ENCODE measurements at regions not wholly inside any gene's neighbourhood (a gene's known extent, or its start where the extent isn't known, plus 50 kb on each side); places are given as distances from the start of the nearest gene placed in this dataset.

DNA sequence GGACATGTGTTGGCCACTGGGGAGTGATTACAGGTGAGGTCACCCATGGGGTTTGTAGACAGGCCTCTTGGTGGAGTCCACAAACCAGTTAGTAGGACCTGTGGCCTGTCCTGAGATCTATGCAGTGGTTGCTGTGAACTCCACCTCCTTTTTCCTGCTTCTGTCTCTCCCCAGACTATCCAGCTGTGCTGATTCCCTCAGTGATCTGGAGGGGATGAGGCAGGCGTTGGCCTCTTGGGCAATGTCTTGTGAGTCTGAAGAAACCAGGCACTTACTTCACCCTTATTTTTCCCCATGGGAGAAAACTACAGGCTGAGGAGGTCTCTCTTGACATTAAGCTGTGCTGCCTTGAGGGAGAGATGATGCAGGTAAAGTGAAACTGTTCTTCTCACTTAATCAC, 257.2 kb upstream of the PRICKLE1 start:
- no peak overlapping the region for H3K27ac ChIP-seq (ENCODE audit: low read depth, low read length)
- H3K36me3 ChIP-seq (ENCODE audit: insufficient read depth, low read length) = no peaks in the 10 kb centered on the region
- no peak overlapping the region for H3K9ac ChIP-seq (ENCODE audit: low read length)

DNA sequence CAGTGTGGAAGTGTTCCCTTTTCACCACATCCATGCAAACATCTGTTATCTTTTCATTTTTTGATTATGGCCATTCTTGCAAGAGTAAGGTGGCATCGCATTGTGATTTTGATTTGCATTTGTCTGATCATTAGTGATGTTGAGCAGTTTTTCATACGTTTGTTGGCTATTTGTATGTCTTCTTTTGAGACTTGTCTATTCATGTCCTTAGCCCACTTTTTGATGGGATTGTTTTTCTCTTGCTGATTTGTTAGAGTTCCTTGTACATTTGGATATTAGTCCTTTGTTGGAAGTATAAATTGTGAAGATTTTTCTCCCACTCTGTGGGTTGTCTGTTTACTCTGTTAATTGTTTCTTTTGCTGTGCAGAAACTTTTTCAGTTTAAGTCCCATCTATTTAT, 244.5 kb upstream of the PRICKLE1 start:
- Histone ChIP-seq H3K27me3 (ENCODE audit: control insufficient read depth in 1 of 2, insufficient read depth in 2 of 2, low read length in 2 of 2) (no peaks in the 10 kb centered on the region), H3K36me3 (ENCODE audit: insufficient read depth, low read length) (no peaks in the 10 kb centered on the region), H3K9me3 (ENCODE audit: low read length) (no peaks in the 10 kb centered on the region), H3K27ac (ENCODE audit: low read depth, low read length) (no peak overlapping the region), H3K4me1 (ENCODE audit: insufficient read depth, low read length) (no peaks in the 10 kb centered on the region), H3K9ac (ENCODE audit: low read length) (no peak overlapping the region), H3K4me3 (ENCODE audit: low read depth in 1 of 2, low read length in 2 of 2) (no peak overlapping the region)

More for the DNA sequence above, 257.2 kb upstream of the PRICKLE1 start:
- H3K4me3 ChIP-seq (ENCODE audit: low read depth in 1 of 2, low read length in 2 of 2) = no peak overlapping the region
- H3K27me3 ChIP-seq (ENCODE audit: control insufficient read depth in 1 of 2, insufficient read depth in 2 of 2, low read length in 2 of 2) = no peaks in the 10 kb centered on the region
- no peaks in the 10 kb centered on the region for H3K4me1 ChIP-seq (ENCODE audit: insufficient read depth, low read length)
- H3K9me3 ChIP-seq (ENCODE audit: low read length) = no peaks in the 10 kb centered on the region

DNA sequence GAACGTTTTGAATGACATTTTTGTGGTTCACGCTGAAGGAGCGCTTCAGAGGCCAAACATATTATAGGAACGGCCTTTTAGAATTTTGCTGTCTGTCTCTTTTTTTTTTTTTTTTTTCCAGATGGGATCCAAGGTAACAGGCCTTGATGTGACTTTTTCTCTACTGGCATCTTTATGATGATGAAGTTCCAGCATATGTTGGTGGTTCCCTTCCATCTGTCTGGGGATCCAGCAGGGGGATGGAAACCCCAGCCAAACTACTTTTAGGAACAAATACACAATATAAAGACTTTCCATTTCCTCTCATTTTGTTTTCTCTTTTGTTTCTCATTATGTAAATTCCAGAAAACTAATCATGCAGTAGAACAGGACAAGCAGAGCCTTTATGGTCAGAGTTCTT, 239.3 kb upstream of the PRICKLE1 start:
- no peaks in the 10 kb centered on the region for H3K4me1 ChIP-seq (ENCODE audit: insufficient read depth, low read length)
- no peak overlapping the region for H3K4me3 ChIP-seq (ENCODE audit: low read depth in 1 of 2, low read length in 2 of 2)
- no peak overlapping the region for H3K9ac ChIP-seq (ENCODE audit: low read length)
- no peak overlapping the region for H3K27ac ChIP-seq (ENCODE audit: low read depth, low read length)
- no peaks in the 10 kb centered on the region for H3K36me3 ChIP-seq (ENCODE audit: insufficient read depth, low read length)
- H3K9me3 ChIP-seq (ENCODE audit: low read length) = no peaks in the 10 kb centered on the region
- H3K27me3 ChIP-seq (ENCODE audit: control insufficient read depth in 1 of 2, insufficient read depth in 2 of 2, low read length in 2 of 2) = no peaks in the 10 kb centered on the region

DNA sequence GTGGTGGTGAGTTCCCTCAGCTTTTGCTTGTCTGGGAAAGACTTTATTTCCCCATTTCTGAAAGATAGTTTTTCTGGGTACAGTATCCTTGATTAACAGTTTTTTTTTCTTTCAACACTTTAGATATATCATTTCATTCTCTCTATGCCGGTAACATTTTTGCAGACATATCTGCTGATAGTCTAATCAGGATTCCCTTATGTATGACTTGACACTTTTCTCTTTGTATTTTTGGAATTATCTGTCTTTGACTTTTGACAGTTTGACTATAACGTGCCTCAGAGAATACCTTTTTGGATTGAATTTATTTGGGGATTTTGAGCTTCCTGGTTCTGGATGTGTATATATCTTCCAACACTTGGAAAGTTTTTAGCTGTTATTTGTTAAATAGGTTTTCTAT, 234.8 kb upstream of the PRICKLE1 start:
- Histone ChIP-seq H3K4me1 (ENCODE audit: insufficient read depth, low read length) (no peaks in the 10 kb centered on the region), H3K27ac (ENCODE audit: low read depth, low read length) (no peak overlapping the region), H3K9ac (ENCODE audit: low read length) (no peak overlapping the region), H3K27me3 (ENCODE audit: control insufficient read depth in 1 of 2, insufficient read depth in 2 of 2, low read length in 2 of 2) (no peaks in the 10 kb centered on the region), H3K4me3 (ENCODE audit: low read depth in 1 of 2, low read length in 2 of 2) (no peak overlapping the region), H3K9me3 (ENCODE audit: low read length) (no peaks in the 10 kb centered on the region), H3K36me3 (ENCODE audit: insufficient read depth, low read length) (no peaks in the 10 kb centered on the region)

DNA sequence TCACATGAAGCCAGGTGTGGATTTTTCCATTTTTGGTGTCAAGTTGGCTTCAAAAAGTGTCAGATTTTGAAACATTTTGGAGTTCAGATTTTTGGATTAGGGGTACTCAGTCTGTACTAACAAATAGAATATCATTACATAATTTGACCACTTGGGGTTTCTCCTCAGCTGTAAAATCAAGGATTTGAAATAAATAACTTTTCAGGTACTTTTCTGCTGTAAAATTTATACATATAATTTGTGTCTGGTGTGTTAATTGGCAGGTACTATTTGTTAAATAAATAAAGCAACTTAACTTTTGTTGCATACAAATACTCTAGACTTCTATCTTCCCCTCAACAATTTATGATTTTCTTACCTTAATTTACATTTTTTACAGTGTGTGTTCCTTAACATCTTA, 234.1 kb upstream of the PRICKLE1 start:
- no peak overlapping the region for H3K4me3 ChIP-seq (ENCODE audit: low read depth in 1 of 2, low read length in 2 of 2)
- H3K36me3 ChIP-seq (ENCODE audit: insufficient read depth, low read length) = no peaks in the 10 kb centered on the region
- no peaks in the 10 kb centered on the region for H3K9me3 ChIP-seq (ENCODE audit: low read length)
- no peaks in the 10 kb centered on the region for H3K27me3 ChIP-seq (ENCODE audit: control insufficient read depth in 1 of 2, insufficient read depth in 2 of 2, low read length in 2 of 2)
- H3K9ac ChIP-seq (ENCODE audit: low read length) = no peak overlapping the region
- H3K27ac ChIP-seq (ENCODE audit: low read depth, low read length) = no peak overlapping the region
- H3K4me1 ChIP-seq (ENCODE audit: insufficient read depth, low read length) = no peaks in the 10 kb centered on the region

DNA sequence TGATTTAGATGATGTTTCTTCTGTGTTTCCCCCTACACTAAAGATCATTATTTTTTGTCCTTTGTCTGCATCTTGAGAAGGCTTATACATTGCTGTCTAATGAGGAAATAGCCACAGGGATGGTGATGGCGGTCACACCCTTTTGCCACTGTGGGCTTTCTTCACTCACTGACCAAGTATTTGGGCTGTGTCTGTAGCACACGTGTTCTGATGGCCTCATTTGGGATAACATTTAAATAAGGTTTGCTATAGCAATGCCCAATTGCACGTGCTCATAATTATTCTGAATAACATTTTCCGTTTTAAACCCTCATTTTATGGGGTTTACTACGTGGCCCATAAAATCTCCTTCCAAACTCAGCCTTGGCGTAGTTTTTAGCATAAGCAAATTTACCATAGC, 230.3 kb upstream of the PRICKLE1 start:
- H3K9me3 ChIP-seq (ENCODE audit: low read length) = no peaks in the 10 kb centered on the region
- H3K4me1 ChIP-seq (ENCODE audit: insufficient read depth, low read length) = no peaks in the 10 kb centered on the region
- no peak overlapping the region for H3K9ac ChIP-seq (ENCODE audit: low read length)
- H3K27me3 ChIP-seq (ENCODE audit: control insufficient read depth in 1 of 2, insufficient read depth in 2 of 2, low read length in 2 of 2) = no peaks in the 10 kb centered on the region
- no peak overlapping the region for H3K4me3 ChIP-seq (ENCODE audit: low read depth in 1 of 2, low read length in 2 of 2)
- no peaks in the 10 kb centered on the region for H3K36me3 ChIP-seq (ENCODE audit: insufficient read depth, low read length)
- no peak overlapping the region for H3K27ac ChIP-seq (ENCODE audit: low read depth, low read length)

DNA sequence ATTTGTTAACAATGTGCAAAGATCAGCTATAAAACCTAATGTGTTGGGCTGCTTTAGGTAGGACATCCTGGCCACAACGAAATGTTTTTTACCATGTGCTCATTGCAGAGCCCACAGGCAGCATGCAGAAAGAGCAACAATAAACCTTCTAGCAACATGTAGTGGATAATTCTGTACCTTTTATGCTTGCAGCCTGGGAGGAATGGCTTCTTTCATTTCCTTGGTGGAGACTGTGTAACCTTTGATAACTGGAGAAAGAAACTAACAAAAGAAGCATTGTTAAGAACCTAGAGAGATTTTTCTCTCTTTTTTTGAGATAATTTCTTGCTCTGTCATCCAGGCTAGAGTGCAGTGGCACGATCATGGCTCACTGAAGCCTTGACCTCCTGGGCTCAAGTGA, 225.5 kb upstream of the PRICKLE1 start:
- H3K27me3 ChIP-seq (ENCODE audit: control insufficient read depth in 1 of 2, insufficient read depth in 2 of 2, low read length in 2 of 2) = no peaks in the 10 kb centered on the region
- no peak overlapping the region for H3K27ac ChIP-seq (ENCODE audit: low read depth, low read length)
- H3K4me1 ChIP-seq (ENCODE audit: insufficient read depth, low read length) = no peaks in the 10 kb centered on the region
- no peaks in the 10 kb centered on the region for H3K9me3 ChIP-seq (ENCODE audit: low read length)
- no peak overlapping the region for H3K9ac ChIP-seq (ENCODE audit: low read length)
- H3K4me3 ChIP-seq (ENCODE audit: low read depth in 1 of 2, low read length in 2 of 2) = no peak overlapping the region
- no peaks in the 10 kb centered on the region for H3K36me3 ChIP-seq (ENCODE audit: insufficient read depth, low read length)

DNA sequence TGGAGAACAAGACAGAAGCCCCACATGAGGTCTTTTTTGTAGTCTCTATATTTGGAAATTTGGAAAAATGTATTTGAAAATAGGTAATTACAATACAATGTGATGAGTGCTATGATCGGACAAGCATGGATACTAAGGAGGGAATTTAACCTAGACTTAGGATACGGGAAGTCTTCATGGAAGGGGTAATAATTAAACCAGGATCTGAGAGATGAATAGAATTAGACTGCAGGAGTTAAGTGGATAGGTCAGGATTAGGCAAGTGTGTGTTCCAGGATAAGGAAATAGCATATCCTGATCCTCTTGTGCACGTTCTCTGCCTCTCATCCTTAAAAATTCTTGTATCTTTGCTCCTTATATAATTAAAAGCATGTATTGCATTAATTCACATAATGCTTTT, 223.3 kb upstream of the PRICKLE1 start:
- H3K4me1 ChIP-seq (ENCODE audit: insufficient read depth, low read length) = no peaks in the 10 kb centered on the region
- no peaks in the 10 kb centered on the region for H3K9me3 ChIP-seq (ENCODE audit: low read length)
- H3K27ac ChIP-seq (ENCODE audit: low read depth, low read length) = no peak overlapping the region
- H3K4me3 ChIP-seq (ENCODE audit: low read depth in 1 of 2, low read length in 2 of 2) = no peak overlapping the region
- no peaks in the 10 kb centered on the region for H3K36me3 ChIP-seq (ENCODE audit: insufficient read depth, low read length)
- no peaks in the 10 kb centered on the region for H3K27me3 ChIP-seq (ENCODE audit: control insufficient read depth in 1 of 2, insufficient read depth in 2 of 2, low read length in 2 of 2)
- no peak overlapping the region for H3K9ac ChIP-seq (ENCODE audit: low read length)

DNA sequence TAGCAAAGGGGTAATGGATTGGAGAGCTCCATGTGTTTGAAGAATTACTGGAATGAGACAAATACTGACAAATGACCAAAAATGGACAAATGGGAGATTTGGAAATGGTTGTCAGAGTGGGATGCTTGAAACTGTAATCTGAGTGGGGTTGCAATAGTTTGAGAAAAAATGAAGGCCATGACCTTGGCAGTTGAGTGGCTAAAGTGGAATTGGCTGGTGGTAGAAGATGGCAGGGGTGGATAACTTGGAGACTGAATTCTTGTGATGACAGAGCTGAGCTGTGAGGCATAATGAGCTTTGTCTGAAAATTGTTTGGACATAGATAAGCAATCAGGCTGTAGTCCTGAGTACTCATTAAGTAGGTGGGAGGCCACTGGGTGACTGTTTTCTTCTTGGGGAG, 222.5 kb upstream of the PRICKLE1 start:
- Histone ChIP-seq H3K4me1 (ENCODE audit: insufficient read depth, low read length) (no peaks in the 10 kb centered on the region), H3K27ac (ENCODE audit: low read depth, low read length) (no peak overlapping the region), H3K4me3 (ENCODE audit: low read depth in 1 of 2, low read length in 2 of 2) (no peak overlapping the region), H3K27me3 (ENCODE audit: control insufficient read depth in 1 of 2, insufficient read depth in 2 of 2, low read length in 2 of 2) (no peaks in the 10 kb centered on the region), H3K9ac (ENCODE audit: low read length) (no peak overlapping the region), H3K36me3 (ENCODE audit: insufficient read depth, low read length) (no peaks in the 10 kb centered on the region), H3K9me3 (ENCODE audit: low read length) (no peaks in the 10 kb centered on the region)

DNA sequence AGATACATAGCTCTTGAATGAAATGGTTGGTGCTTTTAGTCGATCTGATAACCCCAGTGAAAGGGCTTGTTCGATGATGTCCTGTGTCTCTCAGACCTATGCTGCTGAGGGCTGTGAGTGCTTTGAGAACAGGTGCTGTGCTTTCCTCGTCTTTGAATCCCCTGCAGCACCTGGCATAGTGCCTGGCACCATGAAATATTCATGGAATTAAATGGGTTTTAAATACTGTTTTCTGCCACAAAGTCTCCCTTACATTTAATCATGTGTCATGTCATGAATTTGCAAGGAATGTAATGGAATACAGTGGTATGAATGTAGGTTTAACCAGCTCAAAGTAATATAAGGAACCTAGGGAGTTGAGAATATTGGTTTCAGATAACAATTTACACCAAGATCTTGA, 220.5 kb upstream of the PRICKLE1 start:
- Histone ChIP-seq H3K4me3 (ENCODE audit: low read depth in 1 of 2, low read length in 2 of 2) (no peak overlapping the region), H3K9me3 (ENCODE audit: low read length) (no peaks in the 10 kb centered on the region), H3K36me3 (ENCODE audit: insufficient read depth, low read length) (no peaks in the 10 kb centered on the region), H3K9ac (ENCODE audit: low read length) (no peak overlapping the region), H3K27me3 (ENCODE audit: control insufficient read depth in 1 of 2, insufficient read depth in 2 of 2, low read length in 2 of 2) (no peaks in the 10 kb centered on the region), H3K27ac (ENCODE audit: low read depth, low read length) (no peak overlapping the region), H3K4me1 (ENCODE audit: insufficient read depth, low read length) (no peaks in the 10 kb centered on the region)

DNA sequence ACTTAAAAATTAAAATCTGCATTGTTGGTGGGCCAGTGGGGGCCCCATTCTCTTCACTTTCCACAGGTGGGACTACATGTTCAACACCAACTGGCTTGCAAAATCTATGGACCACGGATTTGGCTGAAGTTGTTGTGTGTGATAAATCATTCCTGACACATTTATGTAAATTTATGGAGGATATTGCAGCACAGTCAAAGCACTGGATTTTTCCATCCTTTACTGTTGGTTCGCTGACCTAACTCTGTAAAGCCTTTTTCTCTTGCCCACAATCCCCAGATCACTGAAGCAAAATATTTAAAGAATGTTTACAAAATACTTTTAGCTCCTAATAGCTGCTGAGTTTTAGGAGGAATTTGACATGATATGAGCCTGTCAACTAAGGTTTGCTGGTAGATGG, 219.7 kb upstream of the PRICKLE1 start:
- H3K36me3 ChIP-seq (ENCODE audit: insufficient read depth, low read length) = no peaks in the 10 kb centered on the region
- no peak overlapping the region for H3K9ac ChIP-seq (ENCODE audit: low read length)
- H3K4me1 ChIP-seq (ENCODE audit: insufficient read depth, low read length) = no peaks in the 10 kb centered on the region
- no peaks in the 10 kb centered on the region for H3K27me3 ChIP-seq (ENCODE audit: control insufficient read depth in 1 of 2, insufficient read depth in 2 of 2, low read length in 2 of 2)
- no peak overlapping the region for H3K4me3 ChIP-seq (ENCODE audit: low read depth in 1 of 2, low read length in 2 of 2)
- H3K9me3 ChIP-seq (ENCODE audit: low read length) = no peaks in the 10 kb centered on the region
- H3K27ac ChIP-seq (ENCODE audit: low read depth, low read length) = no peak overlapping the region

DNA sequence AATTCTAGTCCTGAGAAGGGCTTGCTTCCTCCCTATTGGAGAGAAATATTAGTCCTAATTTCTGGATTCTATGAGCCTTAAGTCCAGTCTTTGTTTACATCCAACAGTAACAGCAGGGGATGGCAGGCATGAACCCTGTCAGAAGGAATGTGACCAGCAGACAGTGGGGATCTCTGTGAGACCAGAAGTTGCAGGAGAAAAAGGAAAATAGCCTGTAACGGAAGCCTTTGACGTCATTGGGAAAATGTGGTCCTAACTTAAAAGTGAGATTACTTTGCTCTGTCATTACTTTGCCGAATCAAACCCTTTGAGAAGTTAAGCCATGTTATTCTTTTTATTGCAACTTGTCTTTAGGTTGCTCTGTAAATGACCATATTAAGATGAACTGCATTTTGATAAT, 218.2 kb upstream of the PRICKLE1 start:
- no peak overlapping the region for H3K4me3 ChIP-seq (ENCODE audit: low read depth in 1 of 2, low read length in 2 of 2)
- no peaks in the 10 kb centered on the region for H3K36me3 ChIP-seq (ENCODE audit: insufficient read depth, low read length)
- no peak overlapping the region for H3K9ac ChIP-seq (ENCODE audit: low read length)
- no peaks in the 10 kb centered on the region for H3K9me3 ChIP-seq (ENCODE audit: low read length)
- no peaks in the 10 kb centered on the region for H3K27me3 ChIP-seq (ENCODE audit: control insufficient read depth in 1 of 2, insufficient read depth in 2 of 2, low read length in 2 of 2)
- H3K4me1 ChIP-seq (ENCODE audit: insufficient read depth, low read length) = no peaks in the 10 kb centered on the region
- H3K27ac ChIP-seq (ENCODE audit: low read depth, low read length) = no peak overlapping the region
